ENCODE measurements at regions not wholly inside any gene's neighbourhood (a gene's known extent, or its start where the extent isn't known, plus 50 kb on each side); places are given as distances from the start of the nearest gene placed in this dataset.

- DNase-seq (ENCODE audit: low read depth), result no peak
- no peak for TF ChIP-seq CTCF (IDR thresholded peaks at IDR 0.05; ENCODE audit: insufficient read depth, low read length)
- no peak overlapping the region for H3K4me3 ChIP-seq (ENCODE audit: low read depth, low read length)
These were observed 589.4 kb upstream of the SOX11 start for GRCh38 chr2:5102823-5103222.

GRCh38 chr2:5111581-5111980 is 580.6 kb upstream of the SOX11 start:
- no peak for DNase-seq (ENCODE audit: low read depth)
- TF ChIP-seq CTCF (IDR thresholded peaks at IDR 0.05; ENCODE audit: insufficient read depth, low read length), result no peak
- H3K4me3 ChIP-seq (ENCODE audit: low read depth, low read length), result no peak overlapping the region

GRCh38 chr2:5119046-5119445 is 573.1 kb upstream of the SOX11 start:
- no peak for DNase-seq (ENCODE audit: low read depth)
- TF ChIP-seq CTCF (IDR thresholded peaks at IDR 0.05; ENCODE audit: insufficient read depth, low read length), result no peak
- H3K4me3 ChIP-seq (ENCODE audit: low read depth, low read length), result no peak overlapping the region

GRCh38 chr2:5121121-5121520 is 571.1 kb upstream of the SOX11 start:
- DNase-seq (ENCODE audit: low read depth), result no peak
- TF ChIP-seq CTCF (IDR thresholded peaks at IDR 0.05; ENCODE audit: insufficient read depth, low read length), result no peak
- no peak overlapping the region for H3K4me3 ChIP-seq (ENCODE audit: low read depth, low read length)

- no peak for DNase-seq (ENCODE audit: low read depth)
These were observed 570.5 kb upstream of the SOX11 start for GRCh38 chr2:5121642-5122041.

GRCh38 chr2:5123582-5124196 is 568.5 kb upstream of the SOX11 start:
- TF ChIP-seq CTCF (IDR thresholded peaks at IDR 0.05; ENCODE audit: insufficient read depth, low read length), result no peak
- no peak overlapping the region for H3K4me3 ChIP-seq (ENCODE audit: low read depth, low read length)
- DNase-seq (ENCODE audit: low read depth), result no peak

More at GRCh38 chr2:5121642-5122041, 570.5 kb upstream of the SOX11 start:
- TF ChIP-seq CTCF (IDR thresholded peaks at IDR 0.05; ENCODE audit: insufficient read depth, low read length), result no peak
- H3K4me3 ChIP-seq (ENCODE audit: low read depth, low read length), result no peak overlapping the region
